Glutamatergic neuron (in vitro differentiated cells): ENCODE measurements at regions not wholly inside any gene's neighbourhood (a gene's known extent, or its start where the extent isn't known, plus 50 kb on each side); places are given as distances from the start of the nearest gene placed in this dataset.
"Not testable (repeated sequence)": the region's sequence is repeated elsewhere in the genome, so short reads cannot be mapped to it uniquely, and the experiment has no call there.

ENCODE experiments used
- DNase-seq: peaks from one replicate; pipeline ENCODE4 v3.0.0; 2022
- H3K27ac Mint-ChIP-seq: one replicate; pipeline ENCODE4 v1.8.0; 2020; ENCODE audit warnings: mild to moderate bottlenecking, mixed read lengths, inconsistent platforms; ENCODE audit not compliant: unreplicated experiment
- H3K27me3 Mint-ChIP-seq: one replicate; pipeline ENCODE4 v1.8.0; 2020; ENCODE audit warnings: mild to moderate bottlenecking, moderate library complexity, mixed read lengths, inconsistent platforms; ENCODE audit not compliant: unreplicated experiment
- H3K36me3 Mint-ChIP-seq: one replicate; pipeline ENCODE4 v1.8.0; 2020; ENCODE audit warnings: mild to moderate bottlenecking, mixed read lengths, inconsistent platforms; ENCODE audit not compliant: unreplicated experiment
- H3K4me1 Mint-ChIP-seq: one replicate; pipeline ENCODE4 v1.8.0; 2020; ENCODE audit warnings: mild to moderate bottlenecking, low read depth, mixed read lengths, inconsistent platforms; ENCODE audit not compliant: unreplicated experiment
- H3K4me3 Mint-ChIP-seq: one replicate; pipeline ENCODE4 v1.8.0; 2020; ENCODE audit warnings: mild to moderate bottlenecking, mixed read lengths, inconsistent platforms; ENCODE audit not compliant: unreplicated experiment
- H3K9me3 Mint-ChIP-seq: one replicate; pipeline ENCODE4 v1.8.0; 2020; ENCODE audit warnings: mild to moderate bottlenecking, moderate library complexity, mixed read lengths, inconsistent platforms; ENCODE audit not compliant: unreplicated experiment
- CTCF ChIP-seq: fragments of 200-600 bp; sonication (generic); IDR thresholded peaks from one replicate; pipeline ENCODE4 v1.5.0; 2021; ENCODE audit not compliant: partially characterized antibody, unreplicated experiment

GRCh38 chr15:57896114-57896513 is 169.4 kb downstream of the ALDH1A2 start:
- H3K27me3 Mint-ChIP-seq, result peaks cover 5% of the 10 kb centered on the region
- H3K36me3 Mint-ChIP-seq, result peaks cover 4% of the 10 kb centered on the region
- DNase-seq, result no peak
- no peaks in the 10 kb centered on the region for H3K9me3 Mint-ChIP-seq
- H3K27ac Mint-ChIP-seq, result no peak overlapping the region
- no peak for TF ChIP-seq CTCF
- no peak overlapping the region for H3K4me3 Mint-ChIP-seq
- H3K4me1 Mint-ChIP-seq, result no peaks in the 10 kb centered on the region

GRCh38 chr15:57896899-57897298 is 168.6 kb downstream of the ALDH1A2 start:
- H3K4me3 Mint-ChIP-seq, H3K4me1 Mint-ChIP-seq, H3K36me3 Mint-ChIP-seq, H3K27me3 Mint-ChIP-seq, DNase-seq, H3K27ac Mint-ChIP-seq, H3K9me3 Mint-ChIP-seq: not testable (repeated sequence)

- H3K4me1 Mint-ChIP-seq, result no peaks in the 10 kb centered on the region
- H3K36me3 Mint-ChIP-seq, result peaks cover 5% of the 10 kb centered on the region
- TF ChIP-seq CTCF, result no peak
- no peaks in the 10 kb centered on the region for H3K9me3 Mint-ChIP-seq
- peaks cover 5% of the 10 kb centered on the region for H3K27me3 Mint-ChIP-seq
- DNase-seq, result no peak
- H3K27ac Mint-ChIP-seq, result no peak overlapping the region
- H3K4me3 Mint-ChIP-seq, result no peak overlapping the region
Observed at GRCh38 chr15:57897870-57898269, 167.6 kb downstream of the ALDH1A2 start.

GRCh38 chr15:57902155-57902554 is 163.4 kb downstream of the ALDH1A2 start:
- Mint-ChIP-seq H3K27me3 (peaks cover 4% of the 10 kb centered on the region), H3K27ac (no peak overlapping the region), H3K4me3 (no peak overlapping the region), H3K36me3 (peaks cover 5% of the 10 kb centered on the region), H3K4me1 (no peaks in the 10 kb centered on the region), H3K9me3 (no peaks in the 10 kb centered on the region)
- no peak for DNase-seq
- no peak for TF ChIP-seq CTCF
